ENCODE measurements at regions not wholly inside any gene's neighbourhood (a gene's known extent, or its start where the extent isn't known, plus 50 kb on each side); places are given as distances from the start of the nearest gene placed in this dataset.

DNA sequence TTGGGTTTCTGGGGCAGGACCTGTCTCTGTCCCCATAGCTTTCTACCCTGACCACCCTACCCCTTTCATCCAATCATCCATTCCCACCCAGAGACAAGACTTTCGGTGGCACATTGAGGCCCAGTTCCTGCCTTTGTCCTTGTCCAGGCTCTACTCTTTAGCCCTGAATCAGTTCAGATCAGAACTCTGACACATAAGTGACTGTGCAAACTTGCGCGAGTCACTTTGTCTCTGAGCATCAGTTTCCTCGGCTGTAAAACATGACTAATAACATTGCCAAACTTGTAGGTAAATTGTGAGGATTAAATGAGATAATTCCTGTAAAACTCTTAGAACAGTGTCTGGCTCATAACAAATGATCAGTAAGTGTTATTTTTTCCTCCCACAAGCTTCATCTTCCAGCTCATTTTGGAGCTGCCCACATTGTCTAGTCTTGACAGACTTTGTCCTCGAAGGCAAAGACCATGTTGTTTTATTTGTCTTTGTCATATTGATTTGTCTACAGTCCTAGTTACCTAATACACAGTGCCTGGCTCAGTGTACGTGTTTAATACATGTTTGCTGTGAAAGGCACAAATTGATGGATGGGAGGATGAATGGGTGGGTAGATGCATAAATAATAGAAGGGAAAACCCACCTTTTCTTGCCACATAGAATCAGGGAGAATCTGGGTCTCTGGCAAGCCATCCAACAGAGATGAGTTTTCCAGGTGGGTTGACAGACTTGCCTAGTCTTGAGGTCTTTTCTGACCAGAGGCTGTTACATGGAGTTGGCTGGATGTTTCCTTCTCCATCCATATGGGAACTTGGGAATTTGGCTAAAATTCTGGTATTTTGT, 262.9 kb downstream of the OMA1 start:
- no peak overlapping the region for H3K4me3 ChIP-seq (replicated peaks in 1 of 3; ENCODE audit: low read depth in 2 of 3, low read length in 3 of 3)
- no peak overlapping the region for H3K4me2 ChIP-seq (replicated peaks; ENCODE audit: extremely low read depth, low read length, poor library complexity, severe bottlenecking)
- TF ChIP-seq, protein P1, sequence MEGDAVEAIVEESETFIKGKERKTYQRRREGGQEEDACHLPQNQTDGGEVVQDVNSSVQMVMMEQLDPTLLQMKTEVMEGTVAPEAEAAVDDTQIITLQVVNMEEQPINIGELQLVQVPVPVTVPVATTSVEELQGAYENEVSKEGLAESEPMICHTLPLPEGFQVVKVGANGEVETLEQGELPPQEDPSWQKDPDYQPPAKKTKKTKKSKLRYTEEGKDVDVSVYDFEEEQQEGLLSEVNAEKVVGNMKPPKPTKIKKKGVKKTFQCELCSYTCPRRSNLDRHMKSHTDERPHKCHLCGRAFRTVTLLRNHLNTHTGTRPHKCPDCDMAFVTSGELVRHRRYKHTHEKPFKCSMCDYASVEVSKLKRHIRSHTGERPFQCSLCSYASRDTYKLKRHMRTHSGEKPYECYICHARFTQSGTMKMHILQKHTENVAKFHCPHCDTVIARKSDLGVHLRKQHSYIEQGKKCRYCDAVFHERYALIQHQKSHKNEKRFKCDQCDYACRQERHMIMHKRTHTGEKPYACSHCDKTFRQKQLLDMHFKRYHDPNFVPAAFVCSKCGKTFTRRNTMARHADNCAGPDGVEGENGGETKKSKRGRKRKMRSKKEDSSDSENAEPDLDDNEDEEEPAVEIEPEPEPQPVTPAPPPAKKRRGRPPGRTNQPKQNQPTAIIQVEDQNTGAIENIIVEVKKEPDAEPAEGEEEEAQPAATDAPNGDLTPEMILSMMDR (IDR thresholded peaks at IDR 0.05), result no peak
- no peak for DNase-seq
- H3K27me3 Mint-ChIP-seq (ENCODE audit: low read depth in 3 of 3), result no peaks in the 10 kb centered on the region
- H3K9me3 Mint-ChIP-seq, result peaks cover 0 to 6% (median 2%) of the 10 kb centered on the region in 7 donors
- H3K79me2 ChIP-seq (ENCODE audit: insufficient read depth, low read length), result no peaks in the 10 kb centered on the region
- no peaks in the 10 kb centered on the region for H4K20me1 ChIP-seq (ENCODE audit: insufficient read depth, low read length)
- intact Hi-C loops (cut with micrococcal nuclease), result no loop called here
- H3K4me1 ChIP-seq (ENCODE audit: control insufficient read depth in 1 of 2, insufficient read depth in 2 of 2, low read length in 2 of 2), result no peaks in the 10 kb centered on the region
- no peak overlapping the region for H3K27ac Mint-ChIP-seq
- no peaks in the 10 kb centered on the region for H3K9me3 ChIP-seq (replicated peaks in 1 of 2; ENCODE audit: control insufficient read depth in 1 of 2, insufficient read depth in 1 of 2, low read length in 2 of 2)
- H3K27me3 ChIP-seq (ENCODE audit: control insufficient read depth in 2 of 2, insufficient read depth in 2 of 2, low read length in 2 of 2), result no peaks in the 10 kb centered on the region
- no peaks in the 10 kb centered on the region for H3K36me3 Mint-ChIP-seq
- no peak overlapping the region for H2AFZ ChIP-seq (ENCODE audit: insufficient read depth, low read depth, low read length, poor library complexity, severe bottlenecking)
- H3K27ac ChIP-seq (ENCODE audit: low read depth in 1 of 2, low read length in 2 of 2), result no peak overlapping the region
- no peaks in the 10 kb centered on the region for H3K36me3 ChIP-seq (replicated peaks in 1 of 2; ENCODE audit: control insufficient read depth in 1 of 2, insufficient read depth in 2 of 2, low read length in 2 of 2)
- no peak overlapping the region for H3K9ac ChIP-seq (ENCODE audit: insufficient read depth, low read length, poor library complexity, severe bottlenecking)
- H3K4me1 Mint-ChIP-seq, result no peaks in the 10 kb centered on the region
- H3K4me3 Mint-ChIP-seq, result no peak overlapping the region
- WGBS (ENCODE audit: insufficient coverage), result 100% methylated on average over 1 of the region's 6 CpGs

DNA sequence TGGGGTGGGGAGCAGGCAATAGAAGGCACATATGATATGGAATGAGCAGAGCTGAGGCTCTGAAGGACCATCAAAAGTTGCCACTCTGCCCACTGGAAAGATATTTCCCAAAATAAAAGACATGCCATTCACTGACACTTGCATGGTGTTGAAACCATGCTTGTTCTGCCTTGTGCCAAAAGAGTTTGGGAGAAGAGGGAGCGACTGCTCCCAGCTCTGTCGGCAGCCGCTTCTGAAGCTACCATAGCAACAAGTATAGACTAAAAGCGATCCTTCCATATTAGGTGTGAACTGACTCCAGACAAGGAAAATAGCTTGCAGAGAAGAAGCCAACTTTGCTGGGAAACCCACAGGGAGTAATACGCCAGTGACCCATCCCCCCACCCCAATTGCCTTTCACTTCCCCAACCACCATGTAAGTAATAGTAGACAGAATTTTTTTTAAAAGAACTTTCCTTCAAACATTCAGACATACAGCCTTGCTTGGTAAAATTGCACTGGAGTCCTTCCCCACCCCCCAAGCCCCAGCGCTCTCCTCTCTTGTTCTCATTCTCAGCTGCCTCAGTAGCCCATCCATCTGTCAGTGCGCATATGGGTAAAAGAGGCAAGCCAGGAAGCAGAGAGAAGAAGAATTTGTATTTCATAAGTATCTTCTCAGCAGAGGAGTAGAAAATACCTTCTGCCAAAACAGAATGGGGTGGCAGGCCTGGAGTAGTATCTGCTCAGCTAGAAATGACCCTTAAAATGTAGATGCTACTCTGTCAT, 263.7 kb downstream of the OMA1 start:
- no peak overlapping the region for H2AFZ ChIP-seq (ENCODE audit: insufficient read depth, low read depth, low read length, poor library complexity, severe bottlenecking)
- H3K9ac ChIP-seq (ENCODE audit: insufficient read depth, low read length, poor library complexity, severe bottlenecking), result no peak overlapping the region
- H3K27ac ChIP-seq (ENCODE audit: low read depth in 1 of 2, low read length in 2 of 2), result no peak overlapping the region
- intact Hi-C loops (cut with micrococcal nuclease), result no loop called here
- TF ChIP-seq, protein P1 (IDR thresholded peaks at IDR 0.05), result no peak
- Mint-ChIP-seq H3K36me3 (no peaks in the 10 kb centered on the region), H3K4me1 (no peaks in the 10 kb centered on the region), H3K4me3 (no peak overlapping the region), H3K27ac (no peak overlapping the region), H3K9me3 (peaks cover 0 to 5% (median 2%) of the 10 kb centered on the region in 7 donors), H3K27me3 (ENCODE audit: low read depth in 3 of 3) (no peaks in the 10 kb centered on the region)
- no peaks in the 10 kb centered on the region for H3K4me1 ChIP-seq (ENCODE audit: control insufficient read depth in 1 of 2, insufficient read depth in 2 of 2, low read length in 2 of 2)
- H3K79me2 ChIP-seq (ENCODE audit: insufficient read depth, low read length), result no peaks in the 10 kb centered on the region
- H3K27me3 ChIP-seq (ENCODE audit: control insufficient read depth in 2 of 2, insufficient read depth in 2 of 2, low read length in 2 of 2), result no peaks in the 10 kb centered on the region
- H3K9me3 ChIP-seq (replicated peaks in 1 of 2; ENCODE audit: control insufficient read depth in 1 of 2, insufficient read depth in 1 of 2, low read length in 2 of 2), result no peaks in the 10 kb centered on the region
- no peak overlapping the region for H3K4me2 ChIP-seq (replicated peaks; ENCODE audit: extremely low read depth, low read length, poor library complexity, severe bottlenecking)
- no peak overlapping the region for H3K4me3 ChIP-seq (replicated peaks in 1 of 3; ENCODE audit: low read depth in 2 of 3, low read length in 3 of 3)
- no peak for DNase-seq
- no peaks in the 10 kb centered on the region for H3K36me3 ChIP-seq (replicated peaks in 1 of 2; ENCODE audit: control insufficient read depth in 1 of 2, insufficient read depth in 2 of 2, low read length in 2 of 2)
- H4K20me1 ChIP-seq (ENCODE audit: insufficient read depth, low read length), result no peaks in the 10 kb centered on the region
- no CpG with 5 or more reads among the region's 7 CpGs for WGBS (ENCODE audit: insufficient coverage)
